ENCODE measurements at regions not wholly inside any gene's neighbourhood (a gene's known extent, or its start where the extent isn't known, plus 50 kb on each side); places are given as distances from the start of the nearest gene placed in this dataset.

- no peak for DNase-seq
Observed at GRCh38 chr13:100933841-100934240, 259.2 kb upstream of the TMTC4 start.

GRCh38 chr13:100922599-100922998 lies 248.0 kb upstream of the TMTC4 start:
- no peak for DNase-seq

- no peak for DNase-seq
Observed at GRCh38 chr13:100921139-100921538, 246.5 kb upstream of the TMTC4 start.

- DNase-seq: no peak
Observed at GRCh38 chr13:100917011-100917410, 242.4 kb upstream of the TMTC4 start.

- DNase-seq: no peak
Observed at GRCh38 chr13:100913143-100913542, 238.5 kb upstream of the TMTC4 start.

GRCh38 chr13:100904293-100904976 lies 229.8 kb upstream of the TMTC4 start:
- DNase-seq: no peak

- no peak for DNase-seq
Observed at GRCh38 chr13:100899720-100900316, 225.2 kb upstream of the TMTC4 start.

- DNase-seq: no peak
Observed at GRCh38 chr13:100898431-100898830, 223.8 kb upstream of the TMTC4 start.

- no peak for DNase-seq
Observed at GRCh38 chr13:100895651-100896050, 221.1 kb upstream of the TMTC4 start.

- DNase-seq: peak; percentile 16 to 28
Observed at GRCh38 chr13:100892981-100893380, 218.4 kb upstream of the TMTC4 start.

- DNase-seq: no peak
Observed at GRCh38 chr13:100890645-100891044, 216.1 kb upstream of the TMTC4 start.

GRCh38 chr13:100887729-100888151 lies 213.1 kb upstream of the TMTC4 start:
- DNase-seq: no peak

GRCh38 chr13:100883453-100883852 lies 208.9 kb upstream of the TMTC4 start:
- DNase-seq: peak in 1 of 2 donors; percentile 12

- no peak for DNase-seq
Observed at GRCh38 chr13:100881291-100881864, 206.8 kb upstream of the TMTC4 start.

- no peak for DNase-seq
Observed at GRCh38 chr13:100880166-100880565, 205.6 kb upstream of the TMTC4 start.

GRCh38 chr13:100879255-100879654 lies 204.7 kb upstream of the TMTC4 start:
- no peak for DNase-seq

- no peak for DNase-seq
Observed at GRCh38 chr13:100876044-100876403, 201.4 kb upstream of the TMTC4 start.

GRCh38 chr13:100875392-100876043 lies 200.9 kb upstream of the TMTC4 start:
- no peak for DNase-seq

- DNase-seq: no peak
Observed at GRCh38 chr13:100872761-100873160, 198.2 kb upstream of the TMTC4 start.

- no peak for DNase-seq
Observed at GRCh38 chr13:100870898-100871297, 196.3 kb upstream of the TMTC4 start.

- no peak for DNase-seq
Observed at GRCh38 chr13:100860866-100861265, 186.3 kb upstream of the TMTC4 start.

- DNase-seq: no peak
Observed at GRCh38 chr13:100859861-100860260, 185.3 kb upstream of the TMTC4 start.

GRCh38 chr13:100855151-100855550 lies 180.6 kb upstream of the TMTC4 start:
- no peak for DNase-seq

GRCh38 chr13:100854006-100854405 lies 179.4 kb upstream of the TMTC4 start:
- no peak for DNase-seq
